Common myeloid progenitor, CD34-positive (primary cell): ENCODE measurements at regions not wholly inside any gene's neighbourhood (a gene's known extent, or its start where the extent isn't known, plus 50 kb on each side); places are given as distances from the start of the nearest gene placed in this dataset.

ENCODE experiments used
- CTCF ChIA-PET: fragments of 350-600 bp; sonication (Branson Sonifier 250); formaldehyde crosslinking; loops from one replicate; lab custom pipeline; 2021; ENCODE audit warnings: antibody characterized with exemption; lab: Charles Lee
- POLR2A ChIA-PET: fragments of 350-600 bp; sonication (Branson Sonifier 250); formaldehyde crosslinking; loops from one replicate; lab custom pipeline; 2021; ENCODE audit warnings: antibody characterized with exemption; lab: Charles Lee
- DNase-seq, 3 donors: peaks; one replicate each; pipeline versions ENCODE4 v3.0.0 to v3.0.0-alpha.2; 2013
- H3K27ac ChIP-seq, 2 experiments: 1 replicate in 1 of 2; 2 replicates in 1 of 2; pipeline ENCODE4 v1.7.0; 2013; ENCODE audit warnings: inconsistent platforms in 2 of 2, low read length in 2 of 2, mild to moderate bottlenecking in 2 of 2, low read depth in 1 of 2, moderate library complexity in 1 of 2; ENCODE audit not compliant: severe bottlenecking in 2 of 2, insufficient read depth in 1 of 2, poor library complexity in 1 of 2
- H3K27me3 ChIP-seq, 5 experiments: replicated peaks in 2 of 5; 1 replicate in 3 of 5; 2 replicates in 2 of 5; pipeline versions ENCODE4 v1.6.1 to v1.7.0; 2013; ENCODE audit warnings: low read length in 4 of 5, mild to moderate bottlenecking in 2 of 5, moderate library complexity in 2 of 5, inconsistent platforms in 1 of 5; ENCODE audit not compliant: insufficient read depth in 5 of 5, control insufficient read depth in 4 of 5
- H3K36me3 ChIP-seq, 4 experiments: 1 replicate in 2 of 4; 2 replicates in 2 of 4; pipeline versions ENCODE4 v1.6.1 to v1.7.0; 2013; ENCODE audit warnings: low read length in 3 of 4, control low read depth in 1 of 4, mild to moderate bottlenecking in 1 of 4; ENCODE audit not compliant: control insufficient read depth in 4 of 4, insufficient read depth in 4 of 4
- H3K4me1 ChIP-seq, 4 experiments: 1 replicate in 3 of 4; 2 replicates in 1 of 4; pipeline versions ENCODE4 v1.6.1 to v1.7.1; 2013; ENCODE audit warnings: low read length in 3 of 4, mild to moderate bottlenecking in 3 of 4, control low read depth in 1 of 4, inconsistent platforms in 1 of 4, moderate library complexity in 1 of 4; ENCODE audit not compliant: control insufficient read depth in 4 of 4, insufficient read depth in 4 of 4; ENCODE audit errors: control extremely low read depth in 1 of 4
- H3K4me3 ChIP-seq, 7 experiments: 1 replicate in 4 of 7; 2 replicates in 3 of 7; pipeline versions ENCODE4 v1.5.1 to v1.7.0; 2013; ENCODE audit warnings: mild to moderate bottlenecking in 7 of 7, low read length in 6 of 7, moderate library complexity in 6 of 7, inconsistent platforms in 2 of 7, low read depth in 2 of 7, control low read depth in 1 of 7; ENCODE audit not compliant: insufficient read depth in 4 of 7, control insufficient read depth in 1 of 7; ENCODE audit errors: extremely low read depth in 1 of 7
- H3K9me3 ChIP-seq, 5 experiments: 1 replicate in 4 of 5; 2 replicates in 1 of 5; pipeline versions ENCODE4 v1.6.1 to v1.7.1; 2013; ENCODE audit warnings: low read length in 4 of 5, mild to moderate bottlenecking in 2 of 5, inconsistent platforms in 1 of 5, low read depth in 1 of 5, moderate library complexity in 1 of 5; ENCODE audit not compliant: control insufficient read depth in 4 of 5, insufficient read depth in 2 of 5; ENCODE audit errors: control extremely low read depth in 1 of 5
- WGBS: methylation state at CpG from one replicate; pipeline ENCODE4 v1.1.5; 2013; ENCODE audit not compliant: insufficient coverage; 5-methylcytosine and 5-hydroxymethylcytosine counted together

DNA sequence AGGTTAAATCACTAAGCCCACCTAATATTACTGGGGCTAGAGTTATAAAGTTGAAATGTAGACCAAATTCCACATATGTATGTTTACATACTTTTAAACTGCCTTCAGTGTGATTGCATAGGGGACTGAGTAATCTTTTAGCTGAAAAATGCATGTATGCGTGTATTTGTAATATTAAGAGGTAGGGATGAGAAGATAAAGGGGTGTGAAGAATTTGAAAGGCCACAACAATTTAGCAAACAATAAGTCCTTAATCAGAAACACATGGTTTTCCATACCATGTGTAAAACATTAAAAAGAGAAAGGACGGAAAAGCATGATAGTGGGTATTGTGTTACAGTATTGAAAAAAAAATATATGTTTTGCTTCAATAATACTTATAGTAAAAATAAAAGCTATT lies 919.9 kb upstream of the FLRT2 start:
- H3K36me3 ChIP-seq, result no peaks in the 10 kb centered on the region
- no peaks in the 10 kb centered on the region for H3K27me3 ChIP-seq
- CTCF ChIA-PET, result interaction anchor here (0.6 kb wide), 3 partner anchors 10 to 486 kb away, joined by 3 to 4 read pairs (median 3); no protein-coding TSS in a partner anchor
- no peaks in the 10 kb centered on the region for H3K4me1 ChIP-seq
- DNase-seq, result no peak
- H3K4me3 ChIP-seq, result no peak overlapping the region
- no peak overlapping the region for H3K27ac ChIP-seq
- no CpG with 5 or more reads among the region's 2 CpGs for WGBS
- H3K9me3 ChIP-seq, result no peaks in the 10 kb centered on the region
- POLR2A ChIA-PET, result no interaction called here

DNA sequence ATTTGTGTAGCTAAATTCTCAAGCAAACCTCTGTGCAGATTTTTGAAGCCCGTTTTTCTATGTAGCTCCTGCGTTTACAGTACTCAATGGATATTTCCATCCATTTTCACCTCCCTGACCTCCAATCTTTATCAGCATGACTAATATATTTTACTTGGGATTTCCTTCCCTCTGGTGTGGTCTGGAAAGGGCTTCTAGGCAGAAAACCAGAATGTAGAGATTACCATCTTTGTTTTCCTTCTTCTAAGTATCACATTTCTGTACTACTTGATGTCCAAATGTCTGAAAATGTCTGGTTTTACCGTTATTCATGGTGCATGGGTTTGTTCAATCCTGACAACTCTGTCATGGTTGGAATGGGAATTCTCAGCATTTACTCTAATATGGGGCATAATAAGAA lies 907.6 kb upstream of the FLRT2 start:
- Histone ChIP-seq H3K27ac (no peak overlapping the region), H3K27me3 (no peaks in the 10 kb centered on the region), H3K4me3 (no peak overlapping the region), H3K4me1 (no peaks in the 10 kb centered on the region), H3K9me3 (no peaks in the 10 kb centered on the region), H3K36me3 (no peaks in the 10 kb centered on the region)
- 83% methylated on average over 1 of the region's 3 CpGs for WGBS
- ChIA-PET CTCF (no interaction called here), POLR2A (no interaction called here)
- no peak for DNase-seq

GRCh38 chr14:84643446-84643845 lies 886.5 kb upstream of the FLRT2 start:
- no peak overlapping the region for H3K4me3 ChIP-seq
- WGBS, result 100% methylated on average over 1 of the region's 3 CpGs
- no peak for DNase-seq
- no peaks in the 10 kb centered on the region for H3K36me3 ChIP-seq
- no peaks in the 10 kb centered on the region for H3K4me1 ChIP-seq
- ChIA-PET POLR2A (no interaction called here), CTCF (no interaction called here)
- no peaks in the 10 kb centered on the region for H3K27me3 ChIP-seq
- no peak overlapping the region for H3K27ac ChIP-seq
- H3K9me3 ChIP-seq, result no peaks in the 10 kb centered on the region

- ChIA-PET POLR2A (no interaction called here), CTCF (no interaction called here)
- H3K27ac ChIP-seq, result no peak overlapping the region
- no peak overlapping the region for H3K4me3 ChIP-seq
- no peaks in the 10 kb centered on the region for H3K4me1 ChIP-seq
- H3K36me3 ChIP-seq, result no peaks in the 10 kb centered on the region
- no peaks in the 10 kb centered on the region for H3K9me3 ChIP-seq
- WGBS, result no CpG with 5 or more reads among the region's 6 CpGs
- no peak for DNase-seq
- no peaks in the 10 kb centered on the region for H3K27me3 ChIP-seq
These were observed 883.0 kb upstream of the FLRT2 start for GRCh38 chr14:84646786-84647500.

GRCh38 chr14:84655014-84655413 lies 874.9 kb upstream of the FLRT2 start:
- ChIA-PET CTCF (no interaction called here), POLR2A (no interaction called here)
- no peaks in the 10 kb centered on the region for H3K36me3 ChIP-seq
- DNase-seq, result no peak
- no peaks in the 10 kb centered on the region for H3K27me3 ChIP-seq
- no peak overlapping the region for H3K27ac ChIP-seq
- WGBS, result 96% methylated on average over 6 of the region's 7 CpGs
- no peak overlapping the region for H3K4me3 ChIP-seq
- no peaks in the 10 kb centered on the region for H3K4me1 ChIP-seq
- peaks cover 0 to 2% (median 0%) of the 10 kb centered on the region in 5 experiments for H3K9me3 ChIP-seq

DNA sequence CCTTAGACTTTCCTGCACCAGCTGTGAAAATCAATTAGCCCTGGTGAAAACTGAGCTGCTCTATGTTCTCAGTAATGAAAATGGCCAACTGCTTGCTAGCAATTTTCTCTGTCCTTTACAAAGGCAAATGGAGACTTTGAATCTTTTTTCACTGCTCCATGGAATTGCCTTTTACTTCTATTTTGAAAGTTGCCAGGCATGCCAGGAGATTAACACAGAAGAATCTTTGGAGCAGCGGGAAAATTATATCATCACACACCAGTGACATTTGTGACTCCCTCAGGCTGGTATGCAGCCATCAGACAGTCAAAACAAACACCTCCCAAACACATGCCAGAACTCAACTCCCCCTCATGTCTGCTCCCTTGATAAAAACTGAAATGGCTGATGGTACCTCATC lies 872.0 kb upstream of the FLRT2 start:
- DNase-seq, result no peak
- Histone ChIP-seq H3K27me3 (no peaks in the 10 kb centered on the region), H3K27ac (no peak overlapping the region), H3K4me3 (no peak overlapping the region), H3K36me3 (no peaks in the 10 kb centered on the region), H3K4me1 (no peaks in the 10 kb centered on the region), H3K9me3 (peaks cover 0 to 2% (median 0%) of the 10 kb centered on the region in 5 experiments)
- ChIA-PET CTCF (no interaction called here), POLR2A (no interaction called here)
- 100% methylated on average over 1 of the region's 1 CpG for WGBS

GRCh38 chr14:84670796-84671195 lies 859.1 kb upstream of the FLRT2 start:
- Histone ChIP-seq H3K9me3 (no peaks in the 10 kb centered on the region), H3K4me1 (no peaks in the 10 kb centered on the region), H3K27ac (no peak overlapping the region), H3K4me3 (no peak overlapping the region), H3K27me3 (peaks cover 0 to 2% (median 0%) of the 10 kb centered on the region in 5 experiments), H3K36me3 (no peaks in the 10 kb centered on the region)
- ChIA-PET POLR2A (no interaction called here), CTCF (no interaction called here)
- no peak for DNase-seq
